GM12872 (cell line): ENCODE measurements at regions not wholly inside any gene's neighbourhood (a gene's known extent, or its start where the extent isn't known, plus 50 kb on each side); places are given as distances from the start of the nearest gene placed in this dataset.

ENCODE experiments used
- CTCF ChIP-seq: IDR thresholded peaks from 3 replicates; pipeline ENCODE4 v1.5.1; 2011; ENCODE audit warnings: low read depth, mild to moderate bottlenecking, low read length, moderate library complexity; ENCODE audit not compliant: insufficient read depth

- TF ChIP-seq CTCF, result no peak
These were observed 50.7 kb upstream of the TNFSF4 start for GRCh38 chr1:173257805-173258204.

GRCh38 chr1:173258479-173259264 is 51.5 kb upstream of the TNFSF4 start:
- TF ChIP-seq CTCF, result no peak

GRCh38 chr1:173266841-173267240 is 59.7 kb upstream of the TNFSF4 start:
- TF ChIP-seq CTCF, result no peak

DNA sequence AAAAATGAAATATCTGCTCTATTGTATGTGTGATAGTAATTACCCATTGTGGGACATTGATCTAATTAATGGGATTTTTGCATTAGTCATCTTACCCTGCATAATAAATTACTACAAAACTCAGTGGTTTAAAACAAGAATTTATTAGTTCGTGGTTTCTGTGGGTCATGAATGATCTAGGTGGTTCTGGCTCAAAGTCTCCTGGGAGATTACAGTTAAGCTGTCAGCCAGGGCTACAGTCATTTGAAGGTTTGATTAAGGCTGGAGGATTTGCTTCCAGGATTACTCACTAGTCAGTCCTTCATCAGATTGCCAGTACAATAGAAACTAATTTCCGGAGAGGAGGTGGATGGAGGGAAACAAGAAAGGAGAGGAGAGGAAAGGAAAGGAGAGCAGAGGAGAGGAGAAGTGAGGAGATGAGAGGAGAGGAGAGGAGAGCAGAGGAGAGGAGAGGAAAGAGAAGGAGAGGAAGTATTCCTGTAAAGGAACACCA is 60.4 kb upstream of the TNFSF4 start:
- no peak for TF ChIP-seq CTCF

- TF ChIP-seq CTCF, result no peak
These were observed 61.1 kb upstream of the TNFSF4 start for GRCh38 chr1:173268261-173268660.

DNA sequence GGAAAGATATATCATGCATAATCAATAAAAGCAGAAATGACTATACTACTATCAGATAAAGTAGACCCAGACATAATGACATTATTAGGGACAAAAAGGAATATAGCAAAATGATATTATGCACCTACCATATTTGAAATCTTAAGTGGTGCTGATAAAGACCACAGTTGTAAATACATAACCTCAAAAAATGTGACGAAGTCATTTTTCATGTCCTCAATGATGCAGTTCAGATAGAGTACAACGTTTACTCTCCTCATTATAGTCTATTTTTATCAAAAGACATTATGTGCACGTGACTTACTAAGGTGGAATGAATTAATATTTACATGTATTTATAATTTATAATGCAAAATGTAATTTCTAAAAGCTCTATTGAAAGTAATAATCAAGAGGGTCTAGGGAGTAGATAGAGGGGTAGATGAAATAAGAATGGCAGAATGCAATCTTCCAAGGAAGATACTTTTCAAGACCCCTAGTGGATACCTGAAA is 61.7 kb upstream of the TNFSF4 start:
- TF ChIP-seq CTCF, result no peak

GRCh38 chr1:173269490-173270230 is 62.5 kb upstream of the TNFSF4 start:
- no peak for TF ChIP-seq CTCF
